B cell (primary cell): ENCODE measurements at regions not wholly inside any gene's neighbourhood (a gene's known extent, or its start where the extent isn't known, plus 50 kb on each side); places are given as distances from the start of the nearest gene placed in this dataset.

Experiments used
- ATAC-seq: fragments of 200-7000 bp; cut with Tn5 transposase; one replicate; pipeline ENCODE4 v1.10.0; 2021; ENCODE audit warnings: low read depth, mild to moderate bottlenecking, moderate number of reproducible peaks, moderate library complexity
- CTCF ChIA-PET: fragments of 350-600 bp; sonication (Branson Sonifier 250); formaldehyde crosslinking; loops from one replicate; lab custom pipeline; 2021; ENCODE audit warnings: antibody characterized with exemption, inconsistent platforms; lab: Charles Lee
- POLR2A ChIA-PET: fragments of 350-600 bp; sonication (Branson Sonifier 250); formaldehyde crosslinking; loops from one replicate; lab custom pipeline; 2021; ENCODE audit warnings: antibody characterized with exemption; lab: Charles Lee
- DNase-seq: peaks from one replicate; pipeline ENCODE4 v3.0.0; 2013
- H2AFZ ChIP-seq: 2 replicates; pipeline ENCODE4 v1.6.1; 2012; ENCODE audit warnings: mild to moderate bottlenecking, low read depth, low read length; ENCODE audit not compliant: insufficient read depth, poor library complexity, severe bottlenecking
- H3K27ac ChIP-seq, 2 donors: 1 replicate in 1 of 2; 2 replicates in 1 of 2; pipeline ENCODE4 v1.5.1; 2012 to 2013; ENCODE audit warnings: low read length in 2 of 2, mild to moderate bottlenecking in 2 of 2, moderate library complexity in 1 of 2
- H3K27me3 ChIP-seq, 4 experiments: fragments of 200-600 bp in 1 of 4; sonication (generic) in 1 of 4; replicated peaks in 1 of 4; 1 replicate in 2 of 4; 2 replicates in 2 of 4; pipeline versions ENCODE4 v1.6.1 to v1.7.0; 2013 to 2016; ENCODE audit warnings: low read length in 3 of 4, mild to moderate bottlenecking in 2 of 4, mixed read lengths in 1 of 4, moderate library complexity in 1 of 4; ENCODE audit not compliant: insufficient read depth in 4 of 4, control insufficient read depth in 3 of 4; ENCODE audit errors: control extremely low read depth in 1 of 4
- H3K36me3 ChIP-seq, 2 experiments: replicated peaks in 1 of 2; 1 replicate in 1 of 2; 2 replicates in 1 of 2; pipeline versions ENCODE4 v1.6.1 to v1.7.1; 2013; ENCODE audit warnings: low read length in 1 of 2; ENCODE audit not compliant: insufficient read depth in 2 of 2, control insufficient read depth in 1 of 2; ENCODE audit errors: control extremely low read depth in 1 of 2, extremely low read depth in 1 of 2
- H3K4me1 ChIP-seq, 2 donors: fragments of 200-600 bp in 1 of 2; sonication (generic) in 1 of 2; 1 replicate in 1 of 2; 2 replicates in 1 of 2; pipeline versions ENCODE4 v1.5.1 to v1.6.1; 2013 to 2017; ENCODE audit warnings: low read length in 2 of 2; ENCODE audit not compliant: control insufficient read depth in 2 of 2, insufficient read depth in 2 of 2
- H3K4me2 ChIP-seq: replicated peaks from 2 replicates; pipeline ENCODE3; 2012; ENCODE audit warnings: mild to moderate bottlenecking, low read depth, low read length; ENCODE audit not compliant: poor library complexity, severe bottlenecking
- H3K4me3 ChIP-seq, 5 experiments: fragments of 200-600 bp in 1 of 5; sonication (generic) in 1 of 5; 1 replicate in 3 of 5; 2 replicates in 2 of 5; pipeline versions ENCODE4 v1.5.1 to v1.7.0; 2011 to 2016; ENCODE audit warnings: low read length in 4 of 5, mild to moderate bottlenecking in 4 of 5, low read depth in 2 of 5, control low read depth in 1 of 5, moderate library complexity in 1 of 5; ENCODE audit not compliant: insufficient read depth in 1 of 5; ENCODE audit errors: control extremely low read depth in 1 of 5, extremely low read depth in 1 of 5
- H3K79me2 ChIP-seq: fragments of 200-600 bp; sonication (generic); one replicate; pipeline ENCODE4 v1.6.0; 2016; ENCODE audit warnings: low read length; ENCODE audit not compliant: control insufficient read depth, insufficient read depth
- H3K9ac ChIP-seq: fragments of 200-600 bp; sonication (generic); 2 replicates; pipeline ENCODE4 v1.6.1; 2017; ENCODE audit warnings: mild to moderate bottlenecking, low read length, moderate library complexity
- H3K9me3 ChIP-seq, 3 donors: one replicate each; pipeline versions ENCODE4 v1.6.1 to v1.7.1; 2013; ENCODE audit warnings: low read length in 2 of 3; ENCODE audit not compliant: control insufficient read depth in 2 of 3, insufficient read depth in 1 of 3; ENCODE audit errors: control extremely low read depth in 1 of 3
- H4K20me1 ChIP-seq: 2 replicates; pipeline ENCODE4 v1.6.0; 2012; ENCODE audit warnings: mild to moderate bottlenecking, low read length; ENCODE audit not compliant: insufficient read depth, control insufficient read depth, poor library complexity, severe bottlenecking
- H3K27ac Mint-ChIP-seq: one replicate; pipeline ENCODE4 v1.8.0; 2021; ENCODE audit warnings: mixed read lengths
- H3K27me3 Mint-ChIP-seq: one replicate; pipeline ENCODE4 v1.8.0; 2021; ENCODE audit warnings: mixed read lengths
- H3K4me1 Mint-ChIP-seq: one replicate; pipeline ENCODE4 v1.8.0; 2021; ENCODE audit warnings: mixed read lengths
- H3K4me3 Mint-ChIP-seq: one replicate; pipeline ENCODE4 v1.8.0; 2021; ENCODE audit warnings: mixed read lengths
- H3K9me3 Mint-ChIP-seq: one replicate; pipeline ENCODE4 v1.8.0; 2022; ENCODE audit warnings: mixed read lengths; ENCODE audit not compliant: insufficient read depth
- CTCF ChIP-seq: fragments of 200-600 bp; IDR thresholded peaks from one replicate; pipeline ENCODE4 v1.8.0; 2022; ENCODE audit warnings: antibody characterized with exemption, mild to moderate bottlenecking
- EZH2 ChIP-seq: IDR thresholded peaks from 2 replicates; pipeline ENCODE4 v1.6.1; 2012; ENCODE audit warnings: borderline replicate concordance, low read depth, mild to moderate bottlenecking, moderate library complexity, low read length; ENCODE audit not compliant: insufficient read depth, poor library complexity, severe bottlenecking
- WGBS: methylation state at CpG from one replicate; pipeline ENCODE4 v1.1.5; 2013; ENCODE audit warnings: missing lambda C conversion rate; ENCODE audit not compliant: insufficient coverage; 5-methylcytosine and 5-hydroxymethylcytosine counted together
- intact Hi-C: fragments of 100-400 bp; cut with micrococcal nuclease; formaldehyde crosslinking; loops from one replicate; pipeline ENCODE4 v1.10.0; 2022

GRCh38 chr15:91635641-91636040 lies 217.9 kb upstream of the SLCO3A1 start:
- ChIA-PET POLR2A (no interaction called here), CTCF (no interaction called here)
- peaks cover 3% of the 10 kb centered on the region for H3K9me3 Mint-ChIP-seq
- ATAC-seq = no peak
- no peak for DNase-seq
- H3K4me1 ChIP-seq = no peaks in the 10 kb centered on the region
- no peaks in the 10 kb centered on the region for H3K36me3 ChIP-seq
- no peak overlapping the region for H3K4me3 ChIP-seq
- H3K4me3 Mint-ChIP-seq = no peak overlapping the region
- no peak overlapping the region for H3K4me2 ChIP-seq
- H3K9ac ChIP-seq = no peak overlapping the region
- no peak overlapping the region for H2AFZ ChIP-seq
- intact Hi-C loops = no loop called here
- no peaks in the 10 kb centered on the region for H4K20me1 ChIP-seq
- no peaks in the 10 kb centered on the region for H3K27me3 Mint-ChIP-seq
- TF ChIP-seq CTCF (no peak), EZH2 (no peak)
- H3K4me1 Mint-ChIP-seq = no peaks in the 10 kb centered on the region
- H3K79me2 ChIP-seq = no peaks in the 10 kb centered on the region
- no peak overlapping the region for H3K27ac Mint-ChIP-seq
- H3K9me3 ChIP-seq = peaks cover 0 to 13% (median 2%) of the 10 kb centered on the region in 3 donors
- WGBS = no CpG with 5 or more reads among the region's 1 CpG
- H3K27ac ChIP-seq = no peak overlapping the region
- no peaks in the 10 kb centered on the region for H3K27me3 ChIP-seq

- Histone ChIP-seq H3K36me3 (no peaks in the 10 kb centered on the region), H3K4me1 (no peaks in the 10 kb centered on the region), H3K27me3 (peaks cover 0 to 4% (median under 1%) of the 10 kb centered on the region in 4 experiments), H3K79me2 (no peaks in the 10 kb centered on the region), H4K20me1 (no peaks in the 10 kb centered on the region), H3K27ac (no peak overlapping the region), H3K4me2 (no peak overlapping the region), H3K9me3 (no peaks in the 10 kb centered on the region), H3K9ac (no peak overlapping the region), H3K4me3 (no peak overlapping the region), H2AFZ (no peak overlapping the region)
- no peak overlapping the region for H3K4me3 Mint-ChIP-seq
- intact Hi-C loops = no loop called here
- TF ChIP-seq CTCF = no peak
- no peak for TF ChIP-seq EZH2
- no peak overlapping the region for H3K27ac Mint-ChIP-seq
- peaks cover 6% of the 10 kb centered on the region for H3K27me3 Mint-ChIP-seq
- DNase-seq (no peak), ATAC-seq (no peak)
- ChIA-PET CTCF (no interaction called here), POLR2A (no interaction called here)
- no peaks in the 10 kb centered on the region for H3K4me1 Mint-ChIP-seq
- no peaks in the 10 kb centered on the region for H3K9me3 Mint-ChIP-seq
- 92% methylated on average over 1 of the region's 2 CpGs for WGBS
These were observed 204.5 kb upstream of the SLCO3A1 start for GRCh38 chr15:91649016-91649415.
